NCI-H2196 (cell line): ENCODE measurements at regions not wholly inside any gene's neighbourhood (a gene's known extent, or its start where the extent isn't known, plus 50 kb on each side); places are given as distances from the start of the nearest gene placed in this dataset.

Experiments used
- DNase-seq: peaks from one replicate; lab custom pipeline; 2025; ENCODE audit not compliant: unreplicated experiment; lab: John Stamatoyannopoulos, UW

DNA sequence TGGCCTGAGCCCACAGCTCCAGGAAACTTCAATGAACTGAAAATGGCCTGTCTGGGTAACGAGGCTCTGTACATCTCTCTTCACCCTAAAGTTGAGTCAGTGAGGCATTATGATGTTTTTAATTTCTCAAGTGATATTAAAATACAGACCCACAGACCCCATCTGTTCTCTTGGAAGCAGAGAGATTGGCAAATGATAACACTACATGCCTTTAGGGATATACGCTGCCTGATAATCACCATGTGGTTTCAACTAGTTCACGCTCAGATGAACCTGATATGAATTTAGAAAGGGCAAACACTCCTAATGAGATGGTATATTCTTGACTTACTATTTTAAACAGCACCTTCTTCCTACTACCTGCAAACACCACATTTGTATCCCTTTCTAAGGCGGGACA is 127.5 kb downstream of the RFC3 start:
- DNase-seq: no peak

GRCh38 chr13:33953203-33953602 is 135.3 kb downstream of the RFC3 start:
- no peak for DNase-seq

DNA sequence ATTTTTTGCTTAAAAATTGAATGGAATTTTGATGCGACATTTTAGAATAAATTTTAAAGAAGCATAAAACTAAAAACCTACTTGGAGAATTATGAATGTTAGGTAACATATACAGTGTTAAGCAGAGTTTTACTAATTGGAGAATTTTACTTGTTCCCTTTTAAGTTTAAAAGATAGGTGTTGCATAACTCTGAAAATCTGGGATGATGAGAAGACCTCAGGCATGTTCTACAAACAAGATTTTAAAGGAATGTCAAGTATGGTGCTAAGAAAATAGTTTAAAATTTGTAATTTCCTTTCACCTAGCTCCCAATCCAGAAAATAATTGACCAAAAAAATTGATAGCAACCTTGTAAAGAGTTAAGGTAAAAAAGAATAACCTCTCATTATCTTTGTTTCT is 135.8 kb downstream of the RFC3 start:
- DNase-seq: no peak

DNA sequence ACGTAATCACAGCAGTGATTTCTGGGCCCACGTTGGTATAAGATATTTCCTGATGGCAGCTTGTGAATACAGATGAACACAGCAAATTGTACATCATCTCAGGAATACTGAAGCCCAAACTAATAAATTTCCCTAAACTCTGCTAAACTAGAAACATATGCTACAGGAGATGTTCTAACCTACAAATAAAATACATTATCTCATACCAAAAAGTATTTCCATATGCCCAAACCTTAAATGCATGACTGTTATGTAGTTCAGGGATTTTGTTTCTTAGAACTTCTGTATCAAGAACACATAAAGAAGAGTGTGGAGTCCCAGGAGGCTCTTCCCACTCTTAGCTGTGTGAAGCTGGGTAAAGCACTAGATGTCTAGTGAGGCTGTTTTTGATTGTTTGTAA is 138.4 kb downstream of the RFC3 start:
- DNase-seq: no peak

DNA sequence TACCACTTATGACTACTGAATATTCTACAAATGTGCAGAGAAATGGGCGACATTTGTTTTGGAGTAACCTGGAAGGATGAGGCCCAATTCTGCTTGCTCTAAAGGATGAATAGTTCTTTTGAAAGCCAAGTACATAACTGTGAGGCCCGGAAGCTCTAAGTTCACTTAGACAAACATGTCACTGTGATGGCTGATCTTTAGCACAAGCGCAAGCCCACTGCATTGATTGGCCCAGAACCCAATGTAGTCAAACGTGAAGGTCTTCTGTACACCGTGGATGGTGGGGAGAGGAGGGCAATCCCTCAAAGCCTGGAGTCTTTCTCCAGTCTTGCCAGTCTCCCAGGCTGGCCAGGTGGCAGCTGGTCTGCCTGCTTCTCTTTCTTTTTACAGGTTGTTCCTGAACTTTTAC is 139.6 kb downstream of the RFC3 start:
- DNase-seq: no peak

DNA sequence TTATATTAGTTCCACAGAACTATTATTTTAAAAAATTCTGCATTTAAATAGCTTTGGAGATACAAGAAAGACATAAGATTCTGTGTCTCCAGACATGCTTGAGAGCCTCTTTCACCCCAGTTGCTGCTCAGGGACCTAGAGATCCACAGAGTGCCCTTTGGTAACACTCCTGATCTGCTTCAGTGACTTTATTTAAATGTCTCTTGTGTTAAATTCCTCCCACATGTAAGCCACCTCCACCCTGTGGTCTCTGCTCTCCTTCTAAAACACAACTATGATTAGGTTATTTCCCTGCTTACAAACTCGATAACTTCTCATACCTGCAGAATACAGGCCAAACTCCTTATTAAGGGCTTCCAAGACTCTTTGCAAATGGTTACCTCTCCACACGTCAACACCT is 141.0 kb downstream of the RFC3 start:
- DNase-seq: no peak

- no peak for DNase-seq
Observed at GRCh38 chr13:33963134-33963533, 145.2 kb downstream of the RFC3 start.

DNA sequence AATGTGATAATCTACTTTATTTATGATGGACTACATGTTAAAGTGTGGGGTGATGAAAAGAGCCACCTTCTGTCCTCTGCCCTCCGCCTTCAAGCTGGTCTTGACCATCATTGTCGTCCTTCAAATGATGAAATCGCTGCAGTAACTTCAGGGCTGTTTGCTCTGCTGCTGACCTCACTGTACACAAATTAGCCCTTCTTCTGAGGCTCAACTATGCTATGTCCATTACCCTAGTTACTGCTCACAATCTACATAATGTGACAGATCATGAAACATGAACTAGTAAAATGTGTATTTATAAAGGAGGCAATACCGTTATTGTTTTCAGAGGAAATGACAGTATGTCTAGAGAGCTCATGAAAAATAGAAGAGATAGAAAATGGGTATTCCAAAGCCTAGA is 145.9 kb downstream of the RFC3 start:
- no peak for DNase-seq

- DNase-seq: no peak
Observed at GRCh38 chr13:33968520-33969507, 150.9 kb downstream of the RFC3 start.

DNA sequence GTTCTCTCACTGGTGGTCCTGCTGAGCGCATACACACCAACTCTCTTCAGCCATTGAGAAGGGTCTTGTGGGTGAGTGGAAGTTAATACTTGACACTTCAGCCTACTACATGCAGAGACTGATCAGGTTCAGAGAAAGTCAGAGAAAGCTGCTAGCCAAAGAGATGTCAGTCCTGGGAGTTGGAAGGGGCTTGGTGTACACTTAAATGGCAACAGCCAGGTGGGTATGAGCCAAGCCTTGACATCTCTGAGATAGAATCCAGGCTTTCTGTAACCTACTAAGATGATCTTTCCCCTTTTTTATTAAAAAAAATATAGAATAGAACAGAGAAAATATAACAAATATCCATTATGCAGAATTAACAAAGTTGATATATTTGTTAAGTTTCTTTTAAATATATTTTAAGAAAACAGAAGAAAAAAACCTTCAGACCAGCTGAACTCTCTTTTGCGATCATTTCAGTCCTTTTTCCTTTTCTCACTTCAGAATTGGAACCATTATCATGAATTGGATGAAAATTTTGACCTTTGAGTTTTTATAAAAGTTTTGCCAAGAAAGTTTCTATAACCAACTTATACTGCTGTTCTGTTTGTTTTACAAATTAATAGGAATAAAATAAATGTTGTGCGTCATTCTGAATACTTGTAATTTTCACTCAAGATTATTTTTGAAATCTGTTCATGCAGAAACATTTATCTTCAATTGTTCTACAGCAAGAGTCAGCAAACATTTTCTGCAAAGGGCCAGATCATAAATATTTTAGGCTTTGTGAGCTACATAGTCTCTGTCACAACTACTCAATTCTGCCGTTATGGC is 153.0 kb downstream of the RFC3 start:
- no peak for DNase-seq

DNA sequence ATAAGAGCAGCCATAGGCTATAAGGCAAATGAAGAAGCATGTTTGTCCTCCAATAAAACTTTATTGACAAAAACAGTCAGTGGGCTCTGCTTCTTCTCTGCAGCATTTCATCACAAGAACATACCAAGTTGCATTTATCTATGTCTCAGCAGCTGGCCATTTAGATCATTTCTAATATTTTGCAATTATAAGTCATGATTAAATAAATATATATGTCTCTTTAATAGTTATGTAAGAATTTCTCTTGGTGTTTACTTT is 153.5 kb downstream of the RFC3 start:
- no peak for DNase-seq

GRCh38 chr13:33973194-33973593 is 155.2 kb downstream of the RFC3 start:
- DNase-seq: no peak

DNA sequence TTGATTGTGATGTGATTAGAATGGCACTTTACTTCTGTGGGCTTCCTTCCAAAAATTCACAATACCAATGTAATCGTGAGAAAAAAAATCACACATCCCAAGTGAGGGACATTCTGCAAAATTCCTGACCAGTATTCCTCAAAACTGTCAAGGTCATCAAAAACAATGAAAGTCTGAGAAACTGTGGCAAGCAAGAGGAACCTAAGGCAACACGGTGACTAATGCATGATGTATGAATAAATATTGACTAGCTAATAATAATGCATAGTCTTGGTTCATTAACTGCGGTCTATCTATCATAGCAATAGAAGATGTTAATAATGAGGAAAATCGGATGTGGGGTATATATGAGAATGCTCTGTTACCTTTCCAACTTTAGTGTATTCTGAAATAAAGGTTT is 159.0 kb downstream of the RFC3 start:
- DNase-seq: no peak

- no peak for DNase-seq
Observed at GRCh38 chr13:33978653-33979052, 160.7 kb downstream of the RFC3 start.

DNA sequence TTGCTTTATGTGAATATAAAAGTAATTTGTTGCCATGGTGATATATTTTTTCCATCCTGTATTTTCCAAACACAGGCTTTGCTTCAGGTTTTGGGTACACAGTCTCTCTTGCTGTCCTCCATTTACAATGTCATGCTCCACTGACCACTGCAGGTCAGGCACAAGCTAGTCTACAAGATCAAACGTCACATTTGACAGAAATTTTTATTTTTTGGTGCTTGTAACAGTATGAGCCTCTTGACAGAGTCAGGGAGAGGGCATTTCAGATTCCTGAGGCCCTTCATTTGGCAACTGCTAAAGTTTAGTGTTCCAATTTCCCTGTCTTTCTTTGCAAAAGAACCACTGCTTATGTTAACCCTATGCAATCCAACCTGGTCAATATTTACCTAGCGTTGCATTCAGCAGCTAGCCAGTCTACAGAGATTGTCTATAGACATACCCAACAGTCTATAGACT is 175.0 kb downstream of the RFC3 start:
- DNase-seq: peak; percentile 12

DNA sequence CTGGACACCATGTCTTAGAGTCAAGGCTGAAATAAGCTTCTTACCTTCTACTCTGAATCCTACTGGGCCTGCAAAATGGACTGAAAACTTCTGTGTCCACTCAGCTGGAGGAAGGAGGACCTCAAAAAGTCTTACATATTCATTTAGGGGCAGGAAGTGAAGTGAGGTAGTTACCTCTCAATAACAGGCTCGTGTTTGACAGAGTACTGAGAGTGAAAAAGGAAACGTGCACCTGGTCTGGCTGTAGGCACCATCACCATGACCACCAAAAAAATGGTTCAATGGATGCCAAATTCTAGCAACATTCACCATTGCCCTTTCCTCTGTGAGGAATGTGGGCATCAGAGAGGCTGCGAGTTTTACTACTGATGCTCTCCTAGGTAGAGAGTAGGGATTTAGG is 176.2 kb downstream of the RFC3 start:
- no peak for DNase-seq

DNA sequence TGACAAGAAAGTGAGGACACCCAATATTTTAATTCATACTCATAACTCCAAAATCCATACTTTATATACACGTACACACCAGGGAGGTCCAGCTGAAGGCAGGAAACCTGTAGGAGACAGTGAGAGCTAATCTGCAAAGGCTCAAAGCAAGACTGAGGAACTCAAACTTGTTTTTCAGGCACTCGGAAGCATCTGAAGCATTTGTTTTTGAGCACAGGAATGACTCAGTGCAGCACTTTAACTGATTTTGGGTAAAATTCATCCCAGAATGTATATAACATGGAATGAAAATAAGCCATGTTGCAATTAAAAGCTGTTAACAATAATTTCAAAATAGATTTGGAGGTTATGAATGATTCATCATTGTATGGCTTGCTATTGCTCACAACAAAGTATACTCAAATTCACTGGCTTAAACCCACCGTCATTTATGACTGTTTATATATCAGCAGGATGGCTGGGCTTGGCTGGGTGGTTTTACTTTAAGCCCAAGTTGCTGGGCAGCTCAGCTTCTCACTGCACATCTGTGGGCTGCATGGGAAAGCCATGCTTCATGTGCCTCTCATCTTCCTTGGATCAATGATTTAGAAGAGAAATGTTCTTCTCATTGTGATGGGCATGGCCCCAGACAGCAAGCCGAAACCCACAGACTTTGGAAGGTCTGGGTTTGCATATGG is 177.0 kb downstream of the RFC3 start:
- DNase-seq: no peak

DNA sequence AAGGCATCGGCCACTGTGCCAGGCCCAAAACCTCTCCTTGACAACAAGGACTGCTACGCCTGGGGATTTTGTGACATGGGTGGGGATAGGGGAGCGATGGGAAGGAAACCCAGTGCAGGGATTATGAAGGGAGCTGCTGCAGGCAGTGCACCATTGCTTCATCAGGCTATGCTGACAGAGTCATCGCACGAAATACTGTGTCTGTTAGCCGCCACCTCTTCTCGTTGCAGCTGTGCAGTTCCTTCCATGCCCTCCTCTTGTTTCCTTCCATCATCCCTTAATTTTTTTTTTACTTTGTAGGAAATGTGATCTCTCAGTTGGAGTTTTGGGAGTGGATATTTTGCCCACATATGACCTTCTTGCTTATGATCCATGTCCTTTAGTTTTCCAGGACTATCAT is 178.7 kb downstream of the RFC3 start:
- no peak for DNase-seq

GRCh38 chr13:33997574-33997973 is 179.6 kb downstream of the RFC3 start:
- no peak for DNase-seq

GRCh38 chr13:33999811-34000605 is 182.1 kb downstream of the RFC3 start:
- DNase-seq: no peak

- no peak for DNase-seq
Observed at GRCh38 chr13:34000955-34001354, 183.0 kb downstream of the RFC3 start.
